ENCODE measurements at regions not wholly inside any gene's neighbourhood (a gene's known extent, or its start where the extent isn't known, plus 50 kb on each side); places are given as distances from the start of the nearest gene placed in this dataset.

DNA sequence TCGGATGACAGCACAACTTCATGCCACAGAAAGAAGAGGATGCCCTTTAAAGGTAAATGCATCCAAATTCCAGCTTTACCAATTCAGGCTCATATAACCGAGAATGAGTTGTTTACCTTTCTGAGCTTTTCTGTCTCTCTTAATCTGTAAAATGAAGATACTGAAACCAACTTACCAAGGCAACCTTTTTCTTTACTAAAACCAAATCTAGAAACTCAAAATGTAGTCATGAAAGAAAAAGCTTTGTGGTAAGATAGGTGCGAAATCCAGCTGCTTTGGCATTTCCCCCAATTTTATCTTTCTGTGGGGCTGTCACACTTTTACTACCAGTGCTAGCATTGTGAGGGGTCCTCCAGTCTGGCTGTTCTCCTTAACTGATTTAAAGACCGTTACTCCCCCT is 240.4 kb downstream of the IKZF2 start:
- TF ChIP-seq, protein P1, sequence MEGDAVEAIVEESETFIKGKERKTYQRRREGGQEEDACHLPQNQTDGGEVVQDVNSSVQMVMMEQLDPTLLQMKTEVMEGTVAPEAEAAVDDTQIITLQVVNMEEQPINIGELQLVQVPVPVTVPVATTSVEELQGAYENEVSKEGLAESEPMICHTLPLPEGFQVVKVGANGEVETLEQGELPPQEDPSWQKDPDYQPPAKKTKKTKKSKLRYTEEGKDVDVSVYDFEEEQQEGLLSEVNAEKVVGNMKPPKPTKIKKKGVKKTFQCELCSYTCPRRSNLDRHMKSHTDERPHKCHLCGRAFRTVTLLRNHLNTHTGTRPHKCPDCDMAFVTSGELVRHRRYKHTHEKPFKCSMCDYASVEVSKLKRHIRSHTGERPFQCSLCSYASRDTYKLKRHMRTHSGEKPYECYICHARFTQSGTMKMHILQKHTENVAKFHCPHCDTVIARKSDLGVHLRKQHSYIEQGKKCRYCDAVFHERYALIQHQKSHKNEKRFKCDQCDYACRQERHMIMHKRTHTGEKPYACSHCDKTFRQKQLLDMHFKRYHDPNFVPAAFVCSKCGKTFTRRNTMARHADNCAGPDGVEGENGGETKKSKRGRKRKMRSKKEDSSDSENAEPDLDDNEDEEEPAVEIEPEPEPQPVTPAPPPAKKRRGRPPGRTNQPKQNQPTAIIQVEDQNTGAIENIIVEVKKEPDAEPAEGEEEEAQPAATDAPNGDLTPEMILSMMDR (IDR thresholded peaks at IDR 0.05), result no peak
- no peak for TF ChIP-seq POLR2A (IDR thresholded peaks at IDR 0.05)

Data from esophagus squamous epithelium (tissue), 4 donors.